KMS-11 (cell line): ENCODE measurements at regions not wholly inside any gene's neighbourhood (a gene's known extent, or its start where the extent isn't known, plus 50 kb on each side); places are given as distances from the start of the nearest gene placed in this dataset.

ENCODE experiments used
- H2AFZ ChIP-seq: fragments of 200-600 bp; sonication (generic); 2 replicates; pipeline ENCODE4 v1.6.1; 2016; ENCODE audit warnings: antibody characterized with exemption, mixed run types, low read depth
- H3K27ac ChIP-seq: fragments of 200-600 bp; sonication (generic); 2 replicates; pipeline ENCODE4 v1.6.1; 2016; ENCODE audit warnings: mild to moderate bottlenecking, mixed run types
- H3K27me3 ChIP-seq: fragments of 200-600 bp; sonication (generic); 2 replicates; pipeline ENCODE4 v1.6.1; 2017; ENCODE audit warnings: mild to moderate bottlenecking, low read depth, mixed run types, moderate library complexity; ENCODE audit not compliant: insufficient read depth
- H3K36me3 ChIP-seq: fragments of 200-600 bp; sonication (generic); 2 replicates; pipeline ENCODE4 v1.6.1; 2017; ENCODE audit warnings: mild to moderate bottlenecking, mixed run types; ENCODE audit not compliant: insufficient read depth
- H3K4me1 ChIP-seq: fragments of 200-600 bp; sonication (generic); 2 replicates; pipeline ENCODE4 v1.6.1; 2016; ENCODE audit warnings: mild to moderate bottlenecking, low read depth, mixed run types; ENCODE audit not compliant: poor library complexity, severe bottlenecking
- H3K4me2 ChIP-seq: fragments of 200-600 bp; sonication (generic); 2 replicates; pipeline ENCODE4 v1.7.0; 2016; ENCODE audit warnings: mild to moderate bottlenecking, mixed run types
- H3K4me3 ChIP-seq: fragments of 200-600 bp; sonication (generic); IDR thresholded peaks from 2 replicates; pipeline ENCODE4 v1.6.1; 2017; ENCODE audit warnings: low read depth, low read length, mixed read lengths; ENCODE audit not compliant: insufficient read depth
- H3K79me2 ChIP-seq: fragments of 200-600 bp; sonication (generic); 2 replicates; pipeline ENCODE4 v1.6.1; 2016; ENCODE audit warnings: low read depth, mixed run types; ENCODE audit not compliant: insufficient read depth
- H3K9ac ChIP-seq: fragments of 200-600 bp; sonication (generic); 2 replicates; pipeline ENCODE4 v1.6.1; 2016; ENCODE audit warnings: mild to moderate bottlenecking, mixed run types
- H4K20me1 ChIP-seq: fragments of 200-600 bp; sonication (generic); 2 replicates; pipeline ENCODE4 v1.6.1; 2016; ENCODE audit warnings: mild to moderate bottlenecking, mixed run types; ENCODE audit not compliant: insufficient read depth
- CTCF ChIP-seq: fragments of 200-600 bp; sonication (generic); conservative IDR thresholded peaks from 2 replicates; pipeline ENCODE4 v1.6.1; 2017; ENCODE audit warnings: low read depth, mild to moderate bottlenecking, antibody characterized with exemption, low read length, moderate library complexity, mixed read lengths

DNA sequence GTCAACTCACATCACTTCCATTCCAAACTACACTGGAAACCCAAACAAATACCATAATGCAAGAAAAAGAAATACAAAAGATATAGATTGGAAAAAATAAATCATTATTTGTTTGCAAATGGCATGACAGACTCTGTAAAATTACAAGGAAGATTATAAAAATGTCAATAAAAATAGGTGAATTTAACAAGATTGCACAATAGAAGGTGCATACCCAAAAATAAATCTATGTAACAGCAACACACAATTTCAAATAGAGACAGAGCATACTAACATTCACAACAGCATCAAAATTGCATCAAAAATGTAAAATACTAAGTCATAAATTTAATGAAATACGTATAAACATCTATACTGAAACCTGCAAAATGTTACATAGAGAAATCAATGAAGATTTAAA is 1140.0 kb upstream of the GJE1 start:
- no peaks in the 10 kb centered on the region for H3K36me3 ChIP-seq
- no peak overlapping the region for H3K27ac ChIP-seq
- H3K4me3 ChIP-seq: no peak overlapping the region
- H2AFZ ChIP-seq: no peak overlapping the region
- H3K4me1 ChIP-seq: no peaks in the 10 kb centered on the region
- TF ChIP-seq CTCF: no peak
- no peaks in the 10 kb centered on the region for H3K27me3 ChIP-seq
- no peaks in the 10 kb centered on the region for H4K20me1 ChIP-seq
- H3K79me2 ChIP-seq: no peaks in the 10 kb centered on the region
- H3K4me2 ChIP-seq: no peak overlapping the region
- no peak overlapping the region for H3K9ac ChIP-seq

DNA sequence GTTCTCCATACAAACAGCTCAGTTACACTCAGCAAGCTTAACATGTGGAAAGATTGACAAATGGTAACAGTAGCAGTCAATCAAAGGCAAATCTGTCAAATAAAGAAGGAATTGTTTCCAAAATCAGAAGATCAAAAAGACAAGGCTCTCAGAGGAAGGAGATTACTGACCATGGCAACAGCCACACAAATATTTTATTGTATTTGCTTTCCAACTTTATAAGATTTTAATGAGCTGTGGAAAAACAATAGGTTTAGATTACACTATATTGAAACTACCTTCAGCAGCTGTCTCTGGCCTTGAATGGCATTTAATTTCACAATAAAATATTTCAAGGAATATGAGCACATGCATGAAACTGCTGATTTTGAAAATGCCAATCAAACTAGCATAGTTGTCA is 1143.9 kb upstream of the GJE1 start:
- Histone ChIP-seq H3K27ac (no peak overlapping the region), H3K79me2 (no peaks in the 10 kb centered on the region), H3K9ac (no peak overlapping the region), H4K20me1 (no peaks in the 10 kb centered on the region), H2AFZ (no peak overlapping the region), H3K36me3 (no peaks in the 10 kb centered on the region), H3K4me2 (no peak overlapping the region), H3K4me1 (no peaks in the 10 kb centered on the region), H3K4me3 (no peak overlapping the region), H3K27me3 (no peaks in the 10 kb centered on the region)
- TF ChIP-seq CTCF: no peak

GRCh38 chr6:140987364-140988155 is 1145.2 kb upstream of the GJE1 start:
- H3K79me2 ChIP-seq: no peaks in the 10 kb centered on the region
- H2AFZ ChIP-seq: no peak overlapping the region

DNA sequence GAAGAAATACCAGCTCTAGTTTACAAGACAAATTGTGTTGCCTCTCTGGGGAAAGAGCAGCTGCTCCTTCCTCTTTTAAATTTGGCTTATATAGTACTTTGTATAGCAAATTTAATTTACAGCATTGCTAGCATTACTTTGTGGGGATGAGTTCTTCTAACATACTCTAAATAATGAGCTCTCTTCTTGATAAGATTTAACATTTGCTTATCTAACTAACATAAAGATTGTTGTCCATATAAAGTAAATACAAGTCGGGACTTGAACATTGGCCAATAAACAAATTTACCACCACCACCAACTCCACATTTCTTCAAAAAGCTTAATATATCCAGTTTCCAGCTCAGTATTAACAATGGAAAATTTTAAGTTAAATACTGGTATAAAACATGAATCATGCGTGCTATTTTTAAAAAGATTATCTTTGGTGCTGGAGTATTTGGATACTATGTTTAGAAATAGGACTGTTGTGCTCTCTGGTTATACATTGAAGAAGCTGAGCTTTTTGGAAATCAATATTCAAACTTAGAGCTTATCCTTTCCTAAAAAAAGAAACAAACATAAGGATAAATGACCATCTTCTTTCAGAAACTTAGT is 1146.9 kb upstream of the GJE1 start:
- Histone ChIP-seq H3K9ac (no peak overlapping the region), H3K27ac (no peak overlapping the region), H3K36me3 (no peaks in the 10 kb centered on the region), H2AFZ (no peak overlapping the region), H3K27me3 (no peaks in the 10 kb centered on the region), H3K4me2 (no peak overlapping the region), H4K20me1 (no peaks in the 10 kb centered on the region), H3K4me1 (no peaks in the 10 kb centered on the region), H3K79me2 (no peaks in the 10 kb centered on the region), H3K4me3 (no peak overlapping the region)
- no peak for TF ChIP-seq CTCF

More at GRCh38 chr6:140987364-140988155, 1145.2 kb upstream of the GJE1 start:
- H3K27me3 ChIP-seq: no peaks in the 10 kb centered on the region
- H3K27ac ChIP-seq: no peak overlapping the region
- no peak for TF ChIP-seq CTCF
- no peaks in the 10 kb centered on the region for H3K4me1 ChIP-seq
- H3K36me3 ChIP-seq: no peaks in the 10 kb centered on the region
- H3K9ac ChIP-seq: no peak overlapping the region
- no peak overlapping the region for H3K4me3 ChIP-seq
- H4K20me1 ChIP-seq: no peaks in the 10 kb centered on the region
- no peak overlapping the region for H3K4me2 ChIP-seq
